Germinal center (tissue), 1 donor: ENCODE measurements at regions not wholly inside any gene's neighbourhood (a gene's known extent, or its start where the extent isn't known, plus 50 kb on each side); places are given as distances from the start of the nearest gene placed in this dataset.
"Not testable (repeated sequence)": the region's sequence is repeated elsewhere in the genome, so short reads cannot be mapped to it uniquely, and the experiment has no call there.

ENCODE experiments used
- DNase-seq: peaks from one replicate; pipeline ENCODE4 v3.0.0; 2012; ENCODE audit warnings: mixed read lengths, low spot score

GRCh38 chr1:55819011-55819410 lies 603.8 kb upstream of the USP24 start:
- DNase-seq = no peak

GRCh38 chr1:55816456-55817426 lies 601.6 kb upstream of the USP24 start:
- no peak for DNase-seq

- DNase-seq = no peak
These were observed 600.7 kb upstream of the USP24 start for GRCh38 chr1:55815745-55816455.

- no peak for DNase-seq
These were observed 599.8 kb upstream of the USP24 start for GRCh38 chr1:55814967-55815366.

- DNase-seq = no peak
These were observed 598.5 kb upstream of the USP24 start for GRCh38 chr1:55813618-55814017.

- DNase-seq = no peak
These were observed 597.1 kb upstream of the USP24 start for GRCh38 chr1:55812281-55812680.

- DNase-seq = no peak
These were observed 593.1 kb upstream of the USP24 start for GRCh38 chr1:55808263-55808662.

GRCh38 chr1:55803429-55803828 lies 588.3 kb upstream of the USP24 start:
- no peak for DNase-seq

GRCh38 chr1:55801481-55801880 lies 586.3 kb upstream of the USP24 start:
- DNase-seq = no peak

- no peak for DNase-seq
These were observed 585.3 kb upstream of the USP24 start for GRCh38 chr1:55800503-55800902.

GRCh38 chr1:55793856-55794255 lies 578.7 kb upstream of the USP24 start:
- no peak for DNase-seq

GRCh38 chr1:55792870-55793269 lies 577.7 kb upstream of the USP24 start:
- DNase-seq = no peak

- no peak for DNase-seq
These were observed 574.3 kb upstream of the USP24 start for GRCh38 chr1:55789466-55789865.

- DNase-seq = no peak
These were observed 571.2 kb upstream of the USP24 start for GRCh38 chr1:55786396-55786795.

- not testable (repeated sequence) for DNase-seq
These were observed 569.8 kb upstream of the USP24 start for GRCh38 chr1:55784941-55785450.

- no peak for DNase-seq
These were observed 566.8 kb upstream of the USP24 start for GRCh38 chr1:55781944-55782482.

- no peak for DNase-seq
These were observed 565.8 kb upstream of the USP24 start for GRCh38 chr1:55781003-55781402.

GRCh38 chr1:55777545-55777944 lies 562.4 kb upstream of the USP24 start:
- DNase-seq = no peak

- no peak for DNase-seq
These were observed 559.8 kb upstream of the USP24 start for GRCh38 chr1:55775007-55775406.

- DNase-seq = no peak
These were observed 559.3 kb upstream of the USP24 start for GRCh38 chr1:55774446-55774845.

- DNase-seq = no peak
These were observed 558.2 kb upstream of the USP24 start for GRCh38 chr1:55773211-55773940.
